C4-2B (cell line): ENCODE measurements at regions not wholly inside any gene's neighbourhood (a gene's known extent, or its start where the extent isn't known, plus 50 kb on each side); places are given as distances from the start of the nearest gene placed in this dataset.

Experiments
- CTCF ChIP-seq: fragments of 450-650 bp; conservative IDR thresholded peaks from 2 replicates; pipeline ENCODE4 v1.5.1; 2017; ENCODE audit warnings: mild to moderate bottlenecking
- ZFX ChIP-seq: fragments of 450-650 bp; IDR thresholded peaks from 2 replicates; pipeline ENCODE4 v1.6.1; 2017

GRCh38 chr9:26537211-26537610, 355.4 kb downstream of the CAAP1 start:
- TF ChIP-seq CTCF (no peak), ZFX (no peak)
